GM19043 (cell line): ENCODE measurements at regions not wholly inside any gene's neighbourhood (a gene's known extent, or its start where the extent isn't known, plus 50 kb on each side); places are given as distances from the start of the nearest gene placed in this dataset.

Experiments
- ATAC-seq: cut with Tn5 transposase; IDR thresholded peaks from one replicate; pipeline ENCODE4 v1.9.1; 2021; ENCODE audit warnings: low read depth; ENCODE audit not compliant: unreplicated experiment

- ATAC-seq, result no peak
These were observed 279.8 kb downstream of the HTR1B start for GRCh38 chr6:77183447-77183846.

- no peak for ATAC-seq
These were observed 281.5 kb downstream of the HTR1B start for GRCh38 chr6:77181749-77182148.

DNA sequence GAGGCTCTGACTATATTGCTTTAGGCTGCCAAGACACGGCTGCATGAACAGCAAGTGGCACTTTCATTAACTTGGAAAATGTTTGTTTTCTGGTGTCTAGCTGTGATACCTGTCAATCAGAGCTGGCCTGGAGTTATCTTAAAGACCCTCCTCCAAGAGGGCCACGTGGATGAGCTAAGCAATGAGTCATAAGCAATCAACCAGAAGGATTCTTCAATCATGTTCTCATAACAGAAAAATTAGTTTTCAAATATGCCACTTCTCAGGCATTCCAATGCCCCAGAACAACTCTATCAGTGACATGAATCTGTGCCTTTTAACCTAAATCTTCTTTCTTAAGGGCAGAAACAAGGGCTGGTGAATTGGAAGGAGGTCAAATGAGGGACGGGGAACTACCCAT lies 283.0 kb downstream of the HTR1B start:
- no peak for ATAC-seq

DNA sequence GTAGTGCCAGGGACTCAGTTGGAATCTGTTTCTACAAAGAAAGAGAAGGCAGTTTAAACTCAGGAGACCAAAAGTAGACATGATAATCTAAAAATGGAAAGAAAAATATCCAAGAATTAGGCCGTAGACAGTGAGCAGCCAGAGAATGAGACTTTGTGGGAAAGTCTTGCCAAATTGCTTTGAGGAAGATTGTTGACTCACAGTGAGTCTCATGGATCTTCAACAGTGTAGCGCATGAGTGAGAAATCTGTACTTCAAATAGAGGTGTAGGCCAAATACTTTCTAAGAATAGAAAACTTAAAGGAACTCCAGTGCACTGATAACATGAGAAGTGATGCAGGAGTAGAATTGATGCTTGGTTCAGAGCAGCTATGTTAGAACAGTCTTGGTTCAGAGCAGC lies 284.5 kb downstream of the HTR1B start:
- no peak for ATAC-seq

- ATAC-seq, result no peak
These were observed 285.8 kb downstream of the HTR1B start for GRCh38 chr6:77177470-77177869.

DNA sequence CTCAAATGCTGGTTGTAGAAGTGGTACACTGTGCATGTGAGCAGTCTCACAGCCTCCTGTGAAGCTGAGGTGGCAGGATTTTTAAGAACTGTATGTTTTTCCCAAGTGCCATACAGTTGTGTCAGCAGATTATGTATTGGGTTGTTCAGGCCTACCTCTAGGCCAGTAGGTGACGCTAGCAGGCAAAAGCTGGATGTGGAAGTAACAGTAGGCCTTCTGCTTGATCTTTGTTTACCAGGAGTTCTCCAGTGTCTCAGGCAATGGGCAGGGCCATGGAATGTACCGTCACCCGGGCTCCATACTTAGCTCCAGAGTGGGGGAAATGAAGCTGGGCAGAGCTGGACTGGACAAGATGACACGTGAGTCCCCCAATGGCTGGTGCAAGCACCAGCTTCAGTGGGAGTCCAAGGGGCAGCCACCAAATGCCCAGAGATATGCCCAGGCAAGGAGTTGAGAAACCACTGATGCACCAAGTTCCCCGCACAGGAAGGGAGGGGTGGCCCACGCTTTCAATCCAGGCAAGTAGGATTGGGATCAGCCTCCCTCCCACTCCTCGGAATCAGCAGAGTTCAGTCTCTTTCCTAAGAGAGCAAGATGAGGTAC lies 289.7 kb downstream of the HTR1B start:
- no peak for ATAC-seq

DNA sequence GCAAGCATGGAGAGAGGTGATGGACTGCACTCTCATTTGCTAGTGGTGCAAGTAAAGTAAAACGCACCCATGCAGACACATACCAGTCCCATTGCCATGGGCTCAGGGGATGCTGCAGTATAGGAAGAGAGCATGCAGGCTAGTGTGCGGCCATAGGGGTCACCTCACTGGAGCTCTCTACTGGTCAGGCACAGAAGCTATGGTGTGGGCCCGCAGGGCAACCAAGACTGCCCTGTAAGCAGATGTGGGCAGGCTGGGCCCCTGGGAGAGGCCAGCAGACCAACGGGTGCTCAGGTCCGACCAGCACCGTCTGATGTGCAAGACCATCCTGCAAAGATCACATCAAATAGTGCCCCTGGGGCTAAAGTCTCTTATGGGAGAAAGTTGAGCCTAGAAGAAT lies 290.7 kb downstream of the HTR1B start:
- no peak for ATAC-seq

GRCh38 chr6:77159730-77160129 lies 303.6 kb downstream of the HTR1B start:
- no peak for ATAC-seq

GRCh38 chr6:77151241-77151640 lies 312.1 kb downstream of the HTR1B start:
- no peak for ATAC-seq

- no peak for ATAC-seq
These were observed 312.6 kb downstream of the HTR1B start for GRCh38 chr6:77150736-77151135.

GRCh38 chr6:77145244-77145643 lies 318.0 kb downstream of the HTR1B start:
- no peak for ATAC-seq

DNA sequence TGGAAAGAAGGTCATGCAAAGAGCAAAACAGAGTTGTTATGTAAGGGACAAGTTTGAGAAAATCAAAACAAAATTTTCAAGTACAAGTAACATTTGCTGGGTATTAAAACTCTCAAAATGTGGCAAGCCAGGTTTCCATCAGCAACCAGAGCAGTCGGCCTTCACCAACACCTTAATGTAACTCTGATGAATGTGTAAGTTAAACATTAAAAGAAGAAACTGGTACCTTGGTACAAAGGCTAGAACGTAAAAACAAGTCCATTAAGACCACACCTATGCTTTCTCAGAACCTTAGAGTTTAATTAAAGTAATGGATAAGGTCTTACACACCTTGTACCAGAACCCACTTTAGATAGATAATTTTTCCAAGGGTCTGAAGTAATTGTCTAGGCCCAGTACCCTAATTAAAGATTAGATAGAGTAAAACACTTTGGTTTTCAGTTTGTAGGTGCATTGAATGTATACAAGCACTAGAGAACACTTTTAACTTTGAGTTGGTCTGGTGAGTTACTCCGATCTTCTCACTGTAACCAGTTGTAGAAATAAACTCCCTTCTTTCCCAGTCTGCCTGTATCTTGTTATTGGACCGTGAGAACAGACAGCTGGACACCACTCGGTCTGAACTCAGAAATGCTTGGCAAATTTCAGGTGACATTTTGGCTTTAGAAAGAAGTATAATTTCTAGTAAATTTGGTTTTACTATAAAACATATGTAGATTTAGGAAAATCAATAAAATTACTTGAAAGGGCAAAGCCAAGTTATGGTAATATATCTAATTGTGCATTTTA lies 319.4 kb downstream of the HTR1B start:
- no peak for ATAC-seq

DNA sequence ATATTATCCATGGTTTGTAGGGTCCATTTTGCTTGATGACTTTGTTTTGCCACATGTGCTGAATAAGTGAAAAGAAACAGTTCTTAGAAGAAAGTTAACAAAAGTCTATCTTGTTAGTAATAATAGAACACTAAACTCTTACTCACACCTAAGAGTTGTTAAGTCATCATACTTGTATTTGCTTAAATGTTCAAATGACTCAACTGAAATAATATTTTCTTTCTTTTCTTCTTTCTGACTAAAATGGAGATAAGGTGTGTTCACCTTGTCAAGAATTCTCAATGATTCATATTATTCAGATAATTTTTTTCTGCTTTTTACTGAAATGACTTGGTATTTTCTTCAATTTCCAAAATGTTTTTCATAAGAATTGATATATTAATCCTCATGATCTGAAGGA lies 327.2 kb downstream of the HTR1B start:
- ATAC-seq, result no peak

- no peak for ATAC-seq
These were observed 330.3 kb downstream of the HTR1B start for GRCh38 chr6:77133031-77133430.

DNA sequence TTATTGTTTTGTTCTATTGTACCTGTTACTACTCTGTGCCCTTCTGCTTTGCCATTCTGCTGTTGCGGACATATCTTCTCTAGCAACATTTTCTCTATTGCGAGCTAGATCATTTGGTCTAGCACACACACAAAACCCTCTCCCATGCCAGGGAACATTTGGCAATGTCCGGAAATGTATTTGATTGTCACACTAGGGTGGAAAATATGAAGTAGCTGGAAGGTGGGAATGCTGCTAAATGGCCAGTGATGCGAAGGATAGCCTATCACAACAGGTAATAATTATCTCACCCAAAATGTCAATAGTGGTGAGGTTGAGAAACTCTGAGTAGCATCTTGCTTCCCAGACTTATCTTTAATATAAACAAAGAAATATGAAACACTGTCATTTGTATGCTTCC lies 331.9 kb downstream of the HTR1B start:
- ATAC-seq, result no peak

- no peak for ATAC-seq
These were observed 338.7 kb downstream of the HTR1B start for GRCh38 chr6:77124604-77125003.

GRCh38 chr6:77123527-77123926 lies 339.8 kb downstream of the HTR1B start:
- no peak for ATAC-seq

- no peak for ATAC-seq
These were observed 356.3 kb downstream of the HTR1B start for GRCh38 chr6:77106992-77107391.

- ATAC-seq, result no peak
These were observed 358.2 kb downstream of the HTR1B start for GRCh38 chr6:77105091-77105490.

- ATAC-seq, result no peak
These were observed 365.4 kb downstream of the HTR1B start for GRCh38 chr6:77097940-77098339.

DNA sequence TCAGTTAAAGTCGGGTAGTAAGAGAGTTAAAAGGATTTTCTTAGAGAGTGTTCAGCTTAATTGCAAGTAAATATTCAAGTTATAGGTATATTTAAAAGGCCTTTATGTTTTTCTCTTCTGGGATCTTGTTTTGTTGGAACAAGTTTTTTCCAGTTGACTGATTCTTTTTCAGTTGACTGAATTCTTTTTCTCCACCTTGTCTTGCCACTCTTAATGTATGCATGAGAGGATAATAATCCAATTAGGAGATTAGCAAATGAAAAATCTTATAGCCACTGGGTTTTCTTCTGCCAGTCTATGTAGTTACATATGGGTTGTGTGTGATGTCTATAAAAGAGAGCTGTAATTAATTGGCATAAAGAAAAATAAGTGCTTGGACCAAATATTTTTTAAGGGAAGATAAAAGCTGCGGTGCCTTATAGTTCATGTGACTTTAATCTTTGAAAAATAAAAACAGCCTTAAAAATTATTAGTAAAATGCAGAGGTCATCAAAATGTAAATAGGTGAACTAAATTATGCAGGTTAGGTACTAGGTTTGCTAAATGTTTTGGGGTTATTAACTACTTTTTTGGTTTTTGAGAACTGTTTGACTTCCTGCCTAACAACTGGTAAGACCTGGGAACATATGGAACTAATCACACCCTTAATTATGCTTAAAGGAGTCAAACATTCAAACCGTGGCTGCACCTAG lies 367.2 kb downstream of the HTR1B start:
- ATAC-seq, result no peak

DNA sequence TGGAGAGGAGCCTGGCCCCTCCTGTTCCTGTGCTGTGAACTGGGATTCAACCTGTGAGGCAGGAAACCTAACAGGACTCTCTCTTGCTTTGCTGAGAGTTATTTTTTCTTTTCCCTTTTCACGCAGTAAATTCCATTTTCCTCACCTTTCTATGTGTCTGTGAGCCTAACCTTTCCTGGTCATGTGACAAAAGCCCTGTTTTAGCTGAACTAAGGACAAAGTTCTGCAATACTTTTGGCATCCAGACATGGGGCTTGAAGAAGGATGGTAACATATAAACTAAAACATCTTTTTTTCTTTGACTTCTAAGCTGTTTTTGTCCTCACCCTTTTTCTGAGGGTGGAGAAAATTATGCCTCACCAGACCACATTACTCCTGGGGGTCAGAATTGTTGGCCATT lies 368.5 kb downstream of the HTR1B start:
- ATAC-seq, result no peak
